Umbilical cord (tissue), 1 donor: ENCODE measurements at regions not wholly inside any gene's neighbourhood (a gene's known extent, or its start where the extent isn't known, plus 50 kb on each side); places are given as distances from the start of the nearest gene placed in this dataset.

Source experiments
- DNase-seq: peaks from one replicate; pipeline ENCODE4 v3.0.0-alpha.2; 2015; ENCODE audit warnings: low spot score

DNA sequence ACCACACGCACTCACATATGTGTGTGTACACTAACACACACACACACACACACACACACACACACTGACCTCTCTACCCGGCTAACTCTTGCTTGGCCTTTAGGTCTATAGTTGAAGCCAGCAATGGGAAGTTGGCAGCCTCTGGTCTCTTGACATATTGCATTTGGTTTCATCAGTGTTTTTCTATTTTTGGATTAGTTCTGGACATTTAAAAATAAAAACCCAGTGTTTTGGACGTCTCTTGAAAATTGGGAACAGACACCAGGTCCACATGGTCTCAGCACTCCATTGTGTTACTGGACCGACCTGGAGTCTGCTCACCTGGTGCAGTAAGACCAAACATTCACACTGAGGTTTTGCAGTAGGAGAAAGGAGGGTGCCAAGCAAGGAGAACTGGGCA lies 50.4 kb upstream of the AFF3 start:
- DNase-seq, result no peak

GRCh38 chr2:100192300-100192699 lies 49.9 kb upstream of the AFF3 start:
- no peak for DNase-seq
